ENCODE measurements at regions not wholly inside any gene's neighbourhood (a gene's known extent, or its start where the extent isn't known, plus 50 kb on each side); places are given as distances from the start of the nearest gene placed in this dataset.
A peak's percentile ranks its signal among the peaks of the same experiment; 100 is the strongest.

DNA sequence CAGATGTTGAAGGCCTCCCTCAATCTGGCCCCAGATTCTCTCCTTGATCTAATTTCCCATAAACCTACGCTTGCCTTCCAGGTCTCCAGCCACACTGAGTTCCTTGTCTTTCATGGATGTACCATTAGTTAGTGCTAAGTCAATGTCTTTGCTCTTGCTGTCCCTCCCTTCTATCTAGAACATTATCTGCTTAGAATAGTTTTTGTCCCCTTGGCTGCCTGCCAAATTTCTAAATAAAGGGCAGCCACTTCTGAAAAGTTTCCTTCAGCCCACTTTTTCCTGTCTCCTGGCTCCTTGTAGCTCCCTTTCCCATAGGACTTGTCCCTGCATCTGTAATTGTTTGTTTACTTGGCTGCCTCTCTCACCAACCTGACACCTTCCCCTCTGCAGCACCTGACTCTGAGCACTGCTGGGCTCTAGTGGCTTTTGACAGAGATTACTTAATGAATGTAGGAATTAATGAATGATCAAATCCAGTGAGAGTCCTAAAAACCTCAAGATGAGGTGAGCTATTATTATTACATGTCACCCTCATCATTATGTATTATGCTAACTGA is 58.3 kb downstream of the CXCL12 start:
- no peak for DNase-seq

DNA sequence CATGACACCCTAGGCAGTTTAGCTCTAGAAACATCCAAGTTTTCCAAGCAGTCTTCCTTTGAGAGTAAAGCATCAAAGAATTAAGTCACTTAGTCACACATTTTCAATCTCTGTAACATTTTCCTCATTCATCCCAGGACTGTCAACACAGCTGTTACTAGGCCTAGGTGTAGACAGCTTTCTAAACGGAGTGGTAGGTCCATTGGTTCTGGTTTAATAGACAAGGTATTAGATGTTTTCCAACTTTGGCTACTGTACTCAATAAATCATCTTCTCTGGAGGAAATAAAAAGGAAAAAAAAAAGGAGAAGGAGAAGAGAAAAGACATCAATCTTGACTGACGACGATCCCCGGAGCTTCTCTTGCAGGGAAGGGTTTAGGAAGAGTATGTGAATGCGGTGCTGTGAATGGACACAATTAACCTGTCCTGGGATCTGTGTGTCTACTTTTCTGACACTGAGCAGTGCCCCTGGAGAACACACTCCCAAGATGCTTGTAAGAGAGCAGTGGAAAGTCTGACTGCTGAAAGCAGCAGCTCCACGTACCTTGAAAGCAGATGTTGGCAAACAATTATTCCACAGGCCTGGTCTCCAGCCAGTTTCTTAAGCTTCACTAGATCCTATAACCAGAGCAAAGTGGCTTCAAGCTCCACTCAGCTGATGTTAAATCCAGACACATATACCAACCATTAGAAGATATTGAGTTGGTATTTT is 59.1 kb downstream of the CXCL12 start:
- DNase-seq: no peak

DNA sequence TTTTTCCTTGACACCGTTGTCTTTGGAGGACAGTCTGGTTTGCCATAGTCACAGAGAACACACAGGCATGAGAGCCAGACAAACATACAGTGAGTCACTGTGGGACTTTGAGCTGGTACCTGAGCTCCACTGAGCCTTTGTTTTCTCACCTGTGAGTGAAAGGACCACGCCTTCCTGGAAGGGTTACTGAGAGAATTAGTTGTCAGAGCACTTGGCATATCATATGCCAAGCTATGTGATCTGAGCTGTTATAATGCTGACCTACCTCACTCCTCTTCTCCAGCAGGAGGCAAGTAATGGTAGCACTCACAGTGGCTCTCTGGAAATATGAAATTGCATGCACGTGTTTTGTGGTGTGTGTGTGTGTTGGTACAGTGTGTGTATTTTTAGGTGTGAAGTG is 59.7 kb downstream of the CXCL12 start:
- DNase-seq: no peak

DNA sequence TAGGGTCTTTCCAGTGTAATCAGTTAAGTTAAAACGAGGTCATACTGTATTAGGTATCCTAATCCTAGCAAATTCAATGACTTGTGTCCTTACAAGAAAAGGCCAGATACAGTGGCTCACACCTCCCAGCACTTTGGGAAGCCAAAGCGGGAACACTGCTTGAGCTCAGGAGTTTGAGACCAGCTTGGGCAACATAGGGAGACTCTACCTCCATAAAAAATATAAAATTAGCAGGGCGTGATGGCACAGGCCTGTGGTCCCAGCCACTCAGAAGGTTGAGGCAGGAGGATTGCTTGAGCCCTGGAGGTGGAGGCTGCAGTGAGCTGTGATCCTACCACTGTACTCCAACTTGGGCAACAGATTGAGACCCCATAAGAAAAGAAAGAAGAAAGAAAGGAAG is 61.1 kb downstream of the CXCL12 start:
- no peak for DNase-seq

DNA sequence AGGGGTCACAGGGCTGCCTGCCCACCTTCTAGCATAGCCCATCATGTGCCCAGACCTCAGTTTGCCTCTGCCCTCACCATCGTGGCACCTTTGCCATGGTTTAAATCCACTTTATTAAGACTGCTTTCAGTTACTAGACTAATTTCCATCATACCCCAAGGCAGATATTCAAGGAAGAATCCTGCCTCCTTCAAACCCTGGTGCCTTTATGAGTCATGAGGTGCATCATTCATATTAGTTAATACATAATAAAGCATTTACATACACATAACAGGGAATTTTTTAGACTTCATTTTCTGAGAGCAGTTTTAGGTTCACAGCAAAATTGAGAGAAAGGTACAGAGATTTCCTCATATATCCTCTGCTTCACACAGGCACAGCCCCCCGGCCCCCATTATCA is 62.8 kb downstream of the CXCL12 start:
- DNase-seq: no peak

DNA sequence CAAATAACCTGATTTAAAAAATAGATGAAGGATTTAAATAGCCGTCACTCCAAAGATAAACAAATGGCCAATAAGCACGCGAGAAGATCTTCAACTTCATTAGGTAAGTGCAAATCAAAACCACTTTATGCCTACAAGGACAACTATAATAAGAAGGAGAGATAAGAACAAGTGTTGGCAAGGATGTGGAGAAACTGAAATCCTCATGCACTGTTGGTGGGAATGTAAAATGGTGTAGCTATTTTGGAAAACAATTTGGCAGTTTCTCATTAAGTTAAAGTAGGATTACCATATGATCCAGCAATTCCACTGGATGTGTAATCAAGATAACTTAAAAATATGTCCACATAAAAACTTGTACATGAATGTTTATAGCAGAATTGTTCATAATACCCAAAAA is 64.1 kb downstream of the CXCL12 start:
- DNase-seq: no peak

DNA sequence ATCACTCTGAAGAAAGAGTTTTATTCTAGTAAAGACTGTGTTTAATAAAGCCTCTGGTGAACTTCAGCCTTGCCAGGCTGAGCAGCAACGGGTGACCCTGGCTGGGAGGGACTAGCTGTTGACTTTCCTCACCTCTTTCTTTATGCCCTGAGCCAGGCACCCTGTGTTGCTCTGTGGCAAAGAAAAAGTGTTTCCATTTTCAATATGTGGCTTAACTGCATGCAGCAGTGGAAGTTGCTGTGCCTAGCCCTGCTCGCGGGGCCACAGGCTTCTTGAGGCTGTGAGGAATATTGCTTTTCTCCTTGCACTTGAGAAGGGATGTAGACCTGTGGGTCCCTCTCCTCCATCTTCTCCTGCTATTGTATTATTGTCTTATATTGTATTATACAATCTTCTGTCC is 67.0 kb downstream of the CXCL12 start:
- no peak for DNase-seq

DNA sequence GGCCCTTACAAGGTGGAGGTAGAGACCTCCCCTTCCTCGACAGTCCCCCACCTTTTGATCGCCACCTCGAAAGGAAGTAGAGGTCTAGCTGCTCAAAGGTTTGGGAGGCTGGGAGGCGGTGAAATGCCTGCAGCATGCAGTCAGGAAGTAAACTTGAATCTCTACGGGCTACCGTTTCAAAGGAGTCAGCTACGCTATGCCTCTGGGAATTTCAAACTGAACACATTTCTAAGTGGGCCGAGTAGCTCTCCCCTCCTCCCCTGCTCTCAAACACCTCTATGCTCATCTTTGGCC is 68.0 kb downstream of the CXCL12 start:
- DNase-seq: no peak

DNA sequence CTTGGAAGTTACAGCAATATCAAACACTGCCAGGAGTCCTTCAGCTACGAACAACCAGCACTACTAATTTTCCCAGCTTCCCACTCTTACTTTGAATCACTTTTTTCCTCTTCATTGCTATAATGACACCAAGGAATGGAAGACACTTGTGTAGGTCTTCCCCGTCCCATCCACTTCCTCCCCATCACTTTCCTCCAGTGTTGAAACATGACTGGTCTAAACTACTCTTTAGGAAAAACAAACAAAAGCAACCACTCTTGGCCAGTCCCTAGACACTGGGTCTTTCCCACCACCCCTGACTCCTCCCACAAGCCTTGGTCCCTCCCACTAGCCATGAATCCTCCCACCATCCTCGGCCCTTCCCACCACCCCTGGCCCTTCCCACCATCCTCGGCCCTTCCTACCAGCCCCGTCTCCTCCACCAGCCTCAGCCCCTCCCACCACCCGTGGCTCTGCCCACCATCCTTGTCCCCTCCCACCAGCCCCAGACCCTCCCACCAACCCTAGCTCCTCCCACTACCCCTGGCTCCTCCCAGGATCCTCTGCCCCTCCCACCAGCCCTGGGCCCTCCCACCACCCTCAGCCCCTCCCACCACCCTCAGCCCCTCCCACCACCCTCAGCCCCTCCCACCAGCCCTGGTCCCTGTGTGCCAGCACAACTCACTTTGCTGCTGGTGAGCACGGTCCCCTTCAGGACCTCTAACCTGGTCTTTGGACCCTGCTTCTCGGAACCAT is 68.5 kb downstream of the CXCL12 start:
- peak in 1 of 5 experiments; percentile 14 for DNase-seq

DNA sequence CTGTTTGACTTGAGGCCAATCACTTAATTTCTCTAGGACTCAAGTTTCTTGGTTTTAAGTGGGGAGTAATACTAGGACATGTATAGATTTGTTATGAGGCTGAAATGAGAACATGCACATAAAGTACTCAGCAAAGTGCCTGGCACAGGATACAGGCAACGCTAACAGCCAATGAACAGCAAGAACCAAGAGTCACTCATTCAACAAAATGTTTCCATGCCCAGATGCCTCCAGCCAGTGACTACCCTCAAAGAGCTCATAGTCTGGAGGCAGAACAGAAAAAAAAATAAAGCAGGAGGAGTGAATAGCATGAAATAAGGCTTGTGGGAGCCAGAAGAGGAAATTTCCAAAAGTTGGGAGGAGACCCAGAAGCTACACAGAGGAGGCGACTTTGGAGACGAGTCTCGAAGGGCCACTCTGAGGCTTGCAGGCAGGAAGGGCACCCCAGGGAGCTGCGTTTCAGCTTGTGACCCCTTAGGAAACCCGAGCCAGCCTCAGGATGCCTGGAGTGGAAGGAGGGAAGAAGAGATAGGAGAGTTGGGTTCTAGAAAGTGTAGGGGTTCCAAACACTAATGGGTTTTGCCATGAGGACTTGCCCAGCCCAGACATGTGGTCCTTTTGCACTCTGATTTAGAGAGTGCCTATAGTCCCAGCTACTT is 70.0 kb downstream of the CXCL12 start:
- no peak for DNase-seq

DNA sequence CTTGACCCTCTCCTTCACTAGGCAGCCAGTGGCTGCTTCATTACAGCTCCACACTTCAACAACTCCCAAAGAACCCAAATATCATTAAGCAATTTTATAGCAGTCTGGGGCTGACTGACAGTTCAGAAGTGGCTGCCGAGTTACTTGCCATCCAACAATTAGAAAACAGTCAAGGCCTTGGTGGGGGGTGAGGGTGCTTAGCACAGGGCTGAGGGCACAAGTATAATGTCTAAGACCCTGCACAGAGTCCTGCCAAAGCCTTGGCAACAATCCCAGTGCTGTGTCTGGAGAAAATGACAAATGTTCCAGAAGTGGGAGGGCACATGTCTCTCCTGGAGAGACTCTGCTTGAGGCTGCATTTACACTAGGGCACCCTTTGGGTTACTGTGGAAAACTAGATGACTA is 71.1 kb downstream of the CXCL12 start:
- DNase-seq: no peak

DNA sequence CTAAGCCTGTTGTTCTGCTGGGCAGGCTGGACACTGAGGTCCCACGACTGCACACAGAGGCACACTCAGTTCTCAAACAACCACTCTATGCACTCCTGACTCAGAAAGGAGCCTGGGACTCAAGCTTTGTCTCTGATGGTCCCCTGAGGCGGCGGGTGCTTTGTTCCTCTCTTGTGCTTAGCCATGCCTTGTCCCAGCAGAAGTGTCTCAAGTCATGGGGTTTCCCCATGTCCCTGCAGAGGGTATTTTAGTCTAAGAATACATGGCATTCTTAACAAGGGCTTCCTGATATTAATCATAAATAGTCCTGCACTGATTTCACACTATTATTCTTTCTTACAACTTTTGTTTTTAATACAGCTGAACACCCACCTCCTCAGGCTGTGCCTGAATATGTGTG is 72.5 kb downstream of the CXCL12 start:
- no peak for DNase-seq

DNA sequence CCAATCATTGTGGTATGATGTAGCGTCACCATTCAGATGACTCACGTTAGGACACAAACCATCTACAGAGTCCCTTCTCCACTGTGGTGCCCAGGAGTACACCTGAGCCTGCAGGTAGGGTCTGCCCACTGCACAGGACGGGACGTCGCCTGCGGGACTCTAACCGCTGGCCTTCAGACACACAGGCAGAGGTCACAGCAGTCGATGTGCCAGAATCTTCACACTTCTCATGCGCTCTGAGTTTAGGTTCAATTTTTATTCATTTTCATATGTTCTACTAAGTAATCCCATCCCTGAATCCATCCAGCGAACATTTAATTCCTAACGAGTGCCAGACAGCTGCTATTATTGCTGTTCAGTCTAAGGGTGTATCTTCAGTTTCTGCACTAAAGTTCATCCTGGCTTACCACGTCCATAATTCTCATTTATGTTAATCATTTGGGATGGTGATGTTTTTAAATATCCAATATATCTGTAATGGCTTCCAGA is 73.3 kb downstream of the CXCL12 start:
- DNase-seq: no peak

DNA sequence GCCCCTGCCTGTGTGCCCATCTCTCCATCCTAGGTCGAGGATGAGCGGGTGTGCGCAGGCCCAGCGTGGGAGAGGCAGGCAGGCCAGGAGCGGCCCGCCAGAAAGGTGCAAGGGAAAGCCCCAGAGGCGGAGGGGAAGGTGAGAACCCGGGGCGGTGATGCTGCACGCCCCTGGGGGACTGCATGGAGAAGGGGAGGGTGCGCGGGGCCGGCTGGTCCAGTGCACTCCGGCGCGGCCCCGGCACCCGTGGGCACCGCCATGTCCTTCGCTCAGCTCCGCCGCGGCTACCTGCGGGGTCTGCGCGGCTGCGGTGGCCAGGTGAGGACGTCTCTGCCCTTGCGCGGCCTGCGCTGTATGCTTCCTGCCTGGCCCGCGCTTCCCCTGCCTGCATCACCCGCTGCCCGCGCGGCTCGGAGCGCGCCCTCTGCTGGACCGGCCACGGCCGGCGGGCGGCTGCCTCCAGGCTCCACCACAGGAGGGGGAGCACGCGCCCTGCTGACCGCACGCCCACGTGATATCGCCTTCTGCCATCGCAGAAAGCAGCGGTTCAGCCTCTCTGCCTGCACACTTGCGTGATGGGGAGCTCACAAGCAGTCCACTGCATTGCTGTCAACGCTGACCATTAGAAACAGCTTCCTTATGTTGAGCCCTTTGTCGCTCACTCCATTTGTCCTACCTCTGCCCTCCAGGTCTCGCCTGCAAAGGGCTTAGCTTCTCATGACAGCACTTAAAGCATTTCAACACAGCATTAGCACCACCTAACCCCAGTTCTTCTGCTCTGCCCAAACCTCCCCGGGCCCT is 73.9 kb downstream of the CXCL12 start:
- DNase-seq: peak; percentile 25 to 77 (median 28)

DNA sequence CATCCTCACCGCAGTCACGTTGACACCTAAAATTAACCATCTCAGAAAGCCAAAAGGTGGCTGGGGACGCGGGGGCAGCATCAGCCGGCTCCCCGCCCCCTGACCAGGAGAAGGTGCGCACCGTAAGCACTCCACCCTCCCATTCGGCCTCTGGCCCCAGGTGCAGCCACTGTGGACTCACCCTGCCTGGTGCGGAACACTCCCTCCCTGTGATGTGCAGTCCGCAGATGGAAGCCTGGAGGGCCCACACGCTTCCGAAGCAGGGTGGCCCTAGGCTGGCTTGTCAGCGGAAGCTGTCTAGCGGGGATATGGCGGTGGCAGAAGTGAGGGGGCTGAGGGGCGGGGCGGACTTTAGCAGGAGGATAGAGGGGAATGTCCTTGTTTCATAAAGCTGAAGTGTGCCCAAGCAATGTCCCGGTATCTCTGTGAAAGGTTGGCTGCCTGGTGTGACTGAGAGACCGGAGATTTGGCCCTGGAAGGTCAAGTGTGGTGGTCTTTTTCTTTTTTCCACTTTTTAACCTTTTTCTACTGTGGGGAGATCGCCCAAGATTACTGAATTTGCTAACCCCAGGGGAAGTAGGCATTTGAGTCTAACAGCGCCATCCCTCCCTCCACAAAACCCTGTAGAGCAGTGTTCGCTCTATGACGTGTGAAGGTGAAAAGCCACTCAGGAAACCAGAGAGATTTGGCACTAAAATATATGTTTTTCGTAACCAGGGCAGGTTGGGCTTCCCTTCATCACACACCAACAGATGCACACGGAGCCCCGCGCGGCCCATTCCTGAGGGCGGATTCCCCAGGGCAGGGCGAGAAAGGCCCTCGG is 74.7 kb downstream of the CXCL12 start:
- DNase-seq: peak in 2 of 5 experiments; percentile 17 to 70

DNA sequence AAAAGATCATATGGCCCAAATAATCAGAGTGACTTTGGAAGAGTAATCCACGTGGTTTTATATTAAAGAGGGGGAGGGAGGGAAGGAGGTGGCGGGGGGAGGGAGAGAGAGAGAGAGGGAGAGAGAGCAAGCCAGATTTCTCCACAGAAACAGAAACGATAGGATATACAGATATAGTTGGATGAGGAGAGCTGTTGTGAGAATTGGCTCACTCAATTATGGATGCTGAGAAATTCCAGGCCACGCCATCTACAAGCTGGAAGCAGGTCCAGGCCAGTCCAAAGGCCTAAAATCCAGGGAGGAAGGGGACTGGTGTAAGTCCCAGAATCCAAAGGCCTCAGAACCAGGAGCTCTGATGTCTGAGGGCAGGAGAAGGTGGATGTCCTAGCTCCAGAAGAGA is 75.5 kb downstream of the CXCL12 start:
- no peak for DNase-seq

DNA sequence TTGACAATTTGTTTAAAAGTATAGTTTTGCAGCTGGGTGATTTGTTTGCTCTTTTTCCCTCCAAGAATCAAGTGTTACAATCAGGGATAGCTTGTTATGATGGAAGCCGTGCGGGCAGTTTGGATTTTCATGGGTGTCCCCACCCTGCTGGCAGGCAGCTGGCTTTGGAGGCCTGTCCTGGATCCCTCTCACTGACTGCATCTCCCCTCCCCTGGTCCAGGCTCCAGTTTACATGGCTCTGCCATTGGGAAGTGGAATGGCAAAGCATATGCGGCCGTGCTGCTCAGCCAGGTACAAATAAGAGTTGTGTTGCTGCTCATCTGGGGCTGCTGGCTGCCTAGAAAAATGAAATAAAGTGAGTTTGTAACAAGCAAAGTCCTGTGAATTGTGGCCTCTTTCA is 76.0 kb downstream of the CXCL12 start:
- DNase-seq: no peak

DNA sequence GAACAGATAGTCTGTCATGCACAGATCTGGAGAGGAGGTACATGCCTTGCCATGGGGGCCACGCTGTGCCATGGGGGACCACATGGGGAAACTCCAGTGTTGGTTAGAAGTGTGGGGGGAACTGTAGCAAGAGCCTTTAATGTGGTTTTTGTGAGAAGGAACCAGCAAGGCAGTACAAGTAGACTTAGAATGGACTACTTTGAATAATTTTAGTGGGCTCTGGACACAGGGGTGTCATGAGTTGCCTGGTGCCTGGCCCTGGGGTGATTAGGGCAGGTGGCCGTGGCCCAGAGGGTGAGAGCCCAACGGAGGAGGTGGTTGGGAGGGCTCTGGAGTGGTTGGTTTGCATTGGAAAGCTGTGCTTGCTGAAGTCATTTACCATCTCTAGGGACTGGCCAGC is 77.2 kb downstream of the CXCL12 start:
- no peak for DNase-seq

DNA sequence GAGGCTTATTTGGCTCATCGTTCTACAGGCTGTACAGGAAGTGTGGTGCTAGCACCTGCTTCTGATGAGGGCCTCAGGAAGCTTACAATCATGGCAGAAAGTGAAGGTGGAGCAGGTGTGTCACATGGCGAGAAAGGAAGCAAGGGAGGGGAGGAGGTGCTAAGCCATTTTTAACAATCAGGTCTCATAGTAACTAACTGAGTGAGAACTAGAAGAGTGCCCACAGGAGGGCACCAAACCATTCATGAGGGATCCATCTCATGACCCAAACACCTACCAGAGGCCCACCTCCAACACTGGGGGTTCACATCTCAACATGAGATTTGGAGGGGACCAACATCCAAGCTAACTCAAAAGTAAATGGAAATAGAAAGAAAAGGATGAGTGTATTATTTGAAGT is 78.1 kb downstream of the CXCL12 start:
- DNase-seq: no peak

DNA sequence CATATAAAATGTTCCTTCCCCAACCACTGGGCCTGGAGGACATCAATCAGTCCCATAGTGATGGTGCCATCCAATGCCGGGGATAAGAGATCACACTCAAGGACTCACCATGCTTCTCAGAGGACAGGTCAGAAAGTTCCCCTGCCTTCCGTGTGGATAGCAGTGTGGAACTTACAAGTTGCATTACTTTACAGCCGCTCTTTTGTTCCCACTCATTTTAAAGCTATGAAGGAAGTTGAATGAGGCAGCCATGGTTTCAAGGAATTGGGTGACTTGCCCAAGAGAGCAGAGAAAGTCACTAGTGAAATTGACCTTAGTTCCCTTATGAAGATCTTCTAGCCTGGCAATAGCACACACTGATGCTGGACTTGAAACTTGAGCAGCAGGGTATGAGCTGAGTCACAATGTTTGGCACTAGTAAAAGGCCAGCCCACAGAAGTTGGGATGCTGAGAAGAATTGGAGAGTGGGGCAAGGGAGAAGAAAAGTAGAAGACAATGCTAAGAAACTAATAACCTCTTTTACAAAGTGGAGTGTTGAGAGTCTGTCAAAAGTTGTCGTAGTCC is 78.7 kb downstream of the CXCL12 start:
- no peak for DNase-seq

DNA sequence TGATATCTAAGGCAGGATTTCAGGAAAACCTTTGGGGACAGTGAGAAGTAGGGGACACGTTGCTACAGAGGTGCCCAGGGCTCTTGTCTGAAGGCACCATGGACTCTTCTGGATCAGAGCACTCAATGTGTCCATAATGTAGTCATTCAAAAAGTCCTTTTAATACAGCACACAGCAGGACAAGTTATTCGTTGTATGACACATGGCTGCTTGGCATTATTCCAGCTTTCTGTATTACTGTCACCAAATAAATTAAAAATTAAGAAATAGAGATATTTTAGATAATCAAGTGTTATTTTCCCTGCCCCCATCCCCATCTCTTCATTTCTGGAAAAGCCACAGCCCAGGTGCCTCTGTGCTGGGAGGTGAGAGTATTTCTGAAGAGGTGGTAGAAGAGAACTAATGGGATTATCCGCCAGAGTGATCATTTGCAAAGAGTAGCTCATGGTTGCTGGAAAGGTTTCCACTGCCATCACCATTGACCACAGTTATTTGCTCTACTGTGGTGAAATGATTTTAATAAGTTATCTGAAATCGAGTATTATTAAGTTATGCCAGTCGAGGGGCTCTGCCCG is 83.0 kb downstream of the CXCL12 start:
- no peak for DNase-seq

All from T-helper 2 cell (primary cell).